ENCODE measurements at regions not wholly inside any gene's neighbourhood (a gene's known extent, or its start where the extent isn't known, plus 50 kb on each side); places are given as distances from the start of the nearest gene placed in this dataset.
"Not testable (repeated sequence)": the region's sequence is repeated elsewhere in the genome, so short reads cannot be mapped to it uniquely, and the experiment has no call there.

DNA sequence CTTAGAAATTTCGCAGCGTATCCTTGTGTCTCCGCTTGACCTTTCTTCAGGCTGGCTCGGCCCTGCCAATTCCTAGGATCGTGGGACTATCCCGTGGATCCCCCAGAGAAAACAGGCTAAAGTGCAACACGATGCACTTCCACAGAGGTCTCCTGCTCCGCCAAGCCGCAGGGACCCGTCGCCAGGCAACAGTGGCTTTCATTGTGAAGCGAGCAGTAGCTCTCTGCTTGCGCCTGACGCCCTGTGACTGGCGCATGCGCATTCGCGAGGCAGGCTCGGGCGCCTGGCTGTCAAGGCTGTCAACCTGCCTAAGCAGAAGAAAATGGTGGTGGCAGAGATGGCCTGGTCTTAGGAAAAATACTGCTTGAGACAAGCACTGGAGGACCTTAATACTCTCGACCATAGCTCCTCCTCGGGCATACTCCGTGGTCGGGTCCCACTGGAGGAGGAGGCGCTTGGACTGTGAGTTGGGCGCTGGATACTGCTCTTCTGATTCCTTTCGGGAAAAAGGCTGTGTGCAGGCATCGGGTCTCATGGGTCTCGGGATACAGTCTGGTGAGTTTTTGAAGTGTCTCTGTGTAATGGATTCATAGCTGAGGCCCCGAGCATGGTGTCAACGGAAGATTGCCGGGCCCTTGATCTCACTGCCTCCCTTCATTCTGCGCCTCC is 2336.1 kb downstream of the TP53TG3F start:
- H3F3A ChIP-seq (ENCODE audit: control insufficient read depth, insufficient read depth), result no peaks in the 10 kb centered on the region
- no peak overlapping the region for H3K4me2 ChIP-seq (ENCODE audit: low read length)
- no peaks in the 10 kb centered on the region for H3K27me3 ChIP-seq (ENCODE audit: control insufficient read depth, low read length)
- H3K9me2 ChIP-seq (replicated peaks; ENCODE audit: control insufficient read depth, low read length), result no peaks in the 10 kb centered on the region
- H3K9me3 ChIP-seq (ENCODE audit: control insufficient read depth, insufficient read depth, low read length), result peaks cover 28% of the 10 kb centered on the region; the same call in 1 of the 2 replicates
- no peaks in the 10 kb centered on the region for H3K36me3 ChIP-seq (ENCODE audit: control insufficient read depth, low read length)
- no peak overlapping the region for H3K27ac ChIP-seq (ENCODE audit: low read depth, low read length)
- no peak overlapping the region for H3K4me3 ChIP-seq (ENCODE audit: low read length)
- no peak for TF ChIP-seq EZH2phosphoT487 (IDR thresholded peaks at IDR 0.05; ENCODE audit: borderline replicate concordance, low read length)
- TF ChIP-seq, protein P1, sequence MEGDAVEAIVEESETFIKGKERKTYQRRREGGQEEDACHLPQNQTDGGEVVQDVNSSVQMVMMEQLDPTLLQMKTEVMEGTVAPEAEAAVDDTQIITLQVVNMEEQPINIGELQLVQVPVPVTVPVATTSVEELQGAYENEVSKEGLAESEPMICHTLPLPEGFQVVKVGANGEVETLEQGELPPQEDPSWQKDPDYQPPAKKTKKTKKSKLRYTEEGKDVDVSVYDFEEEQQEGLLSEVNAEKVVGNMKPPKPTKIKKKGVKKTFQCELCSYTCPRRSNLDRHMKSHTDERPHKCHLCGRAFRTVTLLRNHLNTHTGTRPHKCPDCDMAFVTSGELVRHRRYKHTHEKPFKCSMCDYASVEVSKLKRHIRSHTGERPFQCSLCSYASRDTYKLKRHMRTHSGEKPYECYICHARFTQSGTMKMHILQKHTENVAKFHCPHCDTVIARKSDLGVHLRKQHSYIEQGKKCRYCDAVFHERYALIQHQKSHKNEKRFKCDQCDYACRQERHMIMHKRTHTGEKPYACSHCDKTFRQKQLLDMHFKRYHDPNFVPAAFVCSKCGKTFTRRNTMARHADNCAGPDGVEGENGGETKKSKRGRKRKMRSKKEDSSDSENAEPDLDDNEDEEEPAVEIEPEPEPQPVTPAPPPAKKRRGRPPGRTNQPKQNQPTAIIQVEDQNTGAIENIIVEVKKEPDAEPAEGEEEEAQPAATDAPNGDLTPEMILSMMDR (IDR thresholded peaks at IDR 0.05; ENCODE audit: low read depth, low read length, poor library complexity, severe bottlenecking), result no peak
- no peaks in the 10 kb centered on the region for H3K79me2 ChIP-seq (ENCODE audit: control insufficient read depth, low read length)
- no peaks in the 10 kb centered on the region for H4K20me1 ChIP-seq (ENCODE audit: control insufficient read depth, insufficient read depth, low read depth, low read length)
- H3K4me1 ChIP-seq (ENCODE audit: control insufficient read depth, low read length), result no peaks in the 10 kb centered on the region

DNA sequence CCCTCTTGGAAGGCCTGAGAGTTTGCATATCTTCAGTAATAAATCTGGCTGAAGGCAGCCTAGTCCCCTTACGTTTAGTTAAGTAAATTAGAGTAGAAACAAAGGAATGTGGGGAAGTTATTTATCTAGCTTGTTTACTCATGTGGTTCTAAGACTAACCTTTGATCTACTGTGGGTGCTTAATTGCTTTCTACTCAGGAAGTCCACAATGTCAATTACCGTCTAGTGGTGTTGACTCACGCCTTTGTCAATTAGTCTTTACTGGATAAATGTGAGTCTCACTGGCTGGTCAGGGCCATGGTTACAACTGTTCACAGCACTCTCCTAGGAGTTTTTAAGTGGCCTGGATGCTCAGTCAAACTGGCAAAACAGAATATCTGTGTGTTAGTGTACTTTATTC is 2338.4 kb downstream of the TP53TG3F start:
- Histone ChIP-seq H3K27ac (ENCODE audit: low read depth, low read length) (no peak overlapping the region), H3K4me3 (ENCODE audit: low read length) (no peak overlapping the region), H3K27me3 (ENCODE audit: control insufficient read depth, low read length) (no peaks in the 10 kb centered on the region)

DNA sequence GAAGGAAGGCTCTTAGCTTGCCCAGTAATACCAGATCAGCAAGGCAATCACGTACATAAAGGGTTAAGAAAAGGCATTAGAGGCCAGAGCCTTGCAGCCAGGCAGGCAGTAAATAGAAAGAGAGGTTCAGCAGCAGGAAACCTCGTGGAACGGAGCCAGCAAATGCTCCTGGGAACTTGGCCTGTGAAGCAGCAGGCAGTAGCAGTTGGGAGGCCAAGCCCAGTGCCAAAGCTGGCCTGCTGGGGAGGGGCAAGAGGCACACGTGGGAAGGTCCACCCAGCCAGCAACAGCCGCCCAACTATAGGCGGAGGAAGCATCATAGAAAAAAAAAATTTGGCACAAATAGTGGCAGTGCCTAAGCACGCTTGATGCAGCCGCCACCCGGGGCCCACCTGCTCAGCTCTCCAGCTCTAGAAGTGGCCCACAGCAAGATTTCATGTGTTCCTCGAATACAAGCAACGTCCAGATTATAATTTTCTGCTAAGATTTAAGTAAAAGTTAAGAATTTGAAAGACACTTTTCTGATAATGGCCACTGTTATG is 2339.5 kb downstream of the TP53TG3F start:
- Histone ChIP-seq H3K27ac (ENCODE audit: low read depth, low read length) (no peak overlapping the region), H3K9me2 (replicated peaks; ENCODE audit: control insufficient read depth, low read length) (no peaks in the 10 kb centered on the region), H3K4me3 (ENCODE audit: low read length) (no peak overlapping the region), H3K36me3 (ENCODE audit: control insufficient read depth, low read length) (no peaks in the 10 kb centered on the region), H3K4me2 (ENCODE audit: low read length) (no peak overlapping the region), H3F3A (ENCODE audit: control insufficient read depth, insufficient read depth) (no peaks in the 10 kb centered on the region), H3K27me3 (ENCODE audit: control insufficient read depth, low read length) (no peaks in the 10 kb centered on the region), H3K4me1 (ENCODE audit: control insufficient read depth, low read length) (no peaks in the 10 kb centered on the region), H4K20me1 (ENCODE audit: control insufficient read depth, insufficient read depth, low read depth, low read length) (no peaks in the 10 kb centered on the region), H3K9me3 (ENCODE audit: control insufficient read depth, insufficient read depth, low read length) (peaks cover 4% of the 10 kb centered on the region; the same call in 1 of the 2 replicates), H3K79me2 (ENCODE audit: control insufficient read depth, low read length) (no peaks in the 10 kb centered on the region)
- TF ChIP-seq, protein P1 (IDR thresholded peaks at IDR 0.05; ENCODE audit: low read depth, low read length, poor library complexity, severe bottlenecking), result no peak
- no peak for TF ChIP-seq EZH2phosphoT487 (IDR thresholded peaks at IDR 0.05; ENCODE audit: borderline replicate concordance, low read length)

More for the DNA sequence above, 2338.4 kb downstream of the TP53TG3F start:
- H3K4me2 ChIP-seq (ENCODE audit: low read length), result no peak overlapping the region
- H3K9me3 ChIP-seq (ENCODE audit: control insufficient read depth, insufficient read depth, low read length), result peaks cover 14% of the 10 kb centered on the region; the same call in 1 of the 2 replicates
- H3K9me2 ChIP-seq (replicated peaks; ENCODE audit: control insufficient read depth, low read length), result no peaks in the 10 kb centered on the region
- no peak for TF ChIP-seq EZH2phosphoT487 (IDR thresholded peaks at IDR 0.05; ENCODE audit: borderline replicate concordance, low read length)
- no peaks in the 10 kb centered on the region for H3F3A ChIP-seq (ENCODE audit: control insufficient read depth, insufficient read depth)
- no peaks in the 10 kb centered on the region for H3K79me2 ChIP-seq (ENCODE audit: control insufficient read depth, low read length)
- H3K36me3 ChIP-seq (ENCODE audit: control insufficient read depth, low read length), result no peaks in the 10 kb centered on the region
- no peaks in the 10 kb centered on the region for H4K20me1 ChIP-seq (ENCODE audit: control insufficient read depth, insufficient read depth, low read depth, low read length)
- H3K4me1 ChIP-seq (ENCODE audit: control insufficient read depth, low read length), result no peaks in the 10 kb centered on the region

DNA sequence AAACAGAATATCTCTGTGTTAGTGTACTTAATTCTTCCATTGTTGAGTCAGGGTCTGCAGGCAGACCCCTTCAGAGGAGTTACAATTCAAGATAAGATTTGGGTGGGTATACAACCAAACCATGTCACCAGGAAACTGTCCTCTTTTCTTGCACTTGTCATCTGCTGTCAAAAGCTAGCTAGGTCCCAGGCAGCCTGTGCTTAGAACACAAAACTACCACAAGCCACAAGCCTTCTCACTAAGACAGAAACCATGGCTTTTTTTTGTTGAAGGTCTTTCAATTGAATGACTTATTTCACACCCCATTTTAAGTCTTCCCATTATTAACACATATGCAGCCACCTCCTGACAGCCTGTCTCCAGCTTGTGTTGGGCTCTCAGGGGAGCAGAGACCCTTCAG is 2345.1 kb downstream of the TP53TG3F start:
- not testable (repeated sequence) for H3K4me2 ChIP-seq (ENCODE audit: low read length); H3K4me3 ChIP-seq (ENCODE audit: low read length); H4K20me1 ChIP-seq (ENCODE audit: control insufficient read depth, insufficient read depth, low read depth, low read length); H3K4me1 ChIP-seq (ENCODE audit: control insufficient read depth, low read length); H3K9me3 ChIP-seq (ENCODE audit: control insufficient read depth, insufficient read depth, low read length); H3K9me2 ChIP-seq (replicated peaks; ENCODE audit: control insufficient read depth, low read length); H3K27ac ChIP-seq (ENCODE audit: low read depth, low read length); H3F3A ChIP-seq (ENCODE audit: control insufficient read depth, insufficient read depth); H3K79me2 ChIP-seq (ENCODE audit: control insufficient read depth, low read length); H3K27me3 ChIP-seq (ENCODE audit: control insufficient read depth, low read length); H3K36me3 ChIP-seq (ENCODE audit: control insufficient read depth, low read length)

Data from DOHH2 (cell line).